Chondrocyte (in vitro differentiated cells): ENCODE measurements at regions not wholly inside any gene's neighbourhood (a gene's known extent, or its start where the extent isn't known, plus 50 kb on each side); places are given as distances from the start of the nearest gene placed in this dataset.
A peak's percentile ranks its signal among the peaks of the same experiment; 100 is the strongest.

Experiments used
- DNase-seq: peaks from one replicate; pipeline ENCODE4 v3.0.0; 2021; ENCODE audit warnings: mixed read lengths, low spot score
- H3K27ac Mint-ChIP-seq: one replicate; pipeline ENCODE4 v1.8.0; 2021; ENCODE audit warnings: mild to moderate bottlenecking, moderate library complexity, mixed read lengths; ENCODE audit not compliant: unreplicated experiment
- H3K27me3 Mint-ChIP-seq: 2 replicates; pipeline ENCODE4 v1.8.0; 2021; ENCODE audit warnings: low read depth, mixed read lengths
- H3K36me3 Mint-ChIP-seq: 2 replicates; pipeline ENCODE4 v1.8.0; 2021; ENCODE audit warnings: low read depth, mixed read lengths
- H3K4me1 Mint-ChIP-seq: 2 replicates; pipeline ENCODE4 v1.8.0; 2021; ENCODE audit warnings: low read depth, mild to moderate bottlenecking, mixed read lengths
- H3K4me3 Mint-ChIP-seq: one replicate; pipeline ENCODE4 v1.8.0; 2021; ENCODE audit warnings: mild to moderate bottlenecking, moderate library complexity, mixed read lengths; ENCODE audit not compliant: unreplicated experiment
- H3K9me3 Mint-ChIP-seq: 2 replicates; pipeline ENCODE4 v1.8.0; 2021; ENCODE audit warnings: low read depth, mixed read lengths
- TF ChIP-seq, protein P1 (sequence below): fragments of 200-600 bp; sonication (generic); IDR thresholded peaks from 2 replicates; pipeline ENCODE4 v1.5.0; 2021; ENCODE audit warnings: antibody characterized with exemption, mild to moderate bottlenecking, moderate library complexity

DNA sequence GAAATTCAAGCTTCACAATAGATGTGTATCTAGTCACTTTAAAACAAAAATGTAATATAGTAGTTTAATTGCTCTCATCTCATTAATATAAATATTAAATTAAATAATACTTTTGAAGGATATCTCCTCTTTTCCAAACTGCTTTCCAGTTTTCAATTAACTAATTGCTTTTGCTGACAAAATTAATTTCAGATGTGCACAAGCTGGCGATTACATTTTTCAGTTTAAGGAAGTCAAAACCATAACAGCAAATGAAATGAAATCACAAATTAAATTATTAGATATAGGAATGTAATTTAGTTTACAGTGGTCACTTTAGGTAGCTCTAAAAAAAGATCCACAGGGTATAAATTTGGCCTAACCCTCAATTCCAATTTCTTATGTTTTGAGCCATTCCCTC is 362.1 kb downstream of the SLC6A15 start:
- no peaks in the 10 kb centered on the region for H3K27me3 Mint-ChIP-seq
- H3K27ac Mint-ChIP-seq: no peak overlapping the region
- no peaks in the 10 kb centered on the region for H3K36me3 Mint-ChIP-seq
- peaks cover 5% of the 10 kb centered on the region for H3K9me3 Mint-ChIP-seq
- TF ChIP-seq, protein P1, sequence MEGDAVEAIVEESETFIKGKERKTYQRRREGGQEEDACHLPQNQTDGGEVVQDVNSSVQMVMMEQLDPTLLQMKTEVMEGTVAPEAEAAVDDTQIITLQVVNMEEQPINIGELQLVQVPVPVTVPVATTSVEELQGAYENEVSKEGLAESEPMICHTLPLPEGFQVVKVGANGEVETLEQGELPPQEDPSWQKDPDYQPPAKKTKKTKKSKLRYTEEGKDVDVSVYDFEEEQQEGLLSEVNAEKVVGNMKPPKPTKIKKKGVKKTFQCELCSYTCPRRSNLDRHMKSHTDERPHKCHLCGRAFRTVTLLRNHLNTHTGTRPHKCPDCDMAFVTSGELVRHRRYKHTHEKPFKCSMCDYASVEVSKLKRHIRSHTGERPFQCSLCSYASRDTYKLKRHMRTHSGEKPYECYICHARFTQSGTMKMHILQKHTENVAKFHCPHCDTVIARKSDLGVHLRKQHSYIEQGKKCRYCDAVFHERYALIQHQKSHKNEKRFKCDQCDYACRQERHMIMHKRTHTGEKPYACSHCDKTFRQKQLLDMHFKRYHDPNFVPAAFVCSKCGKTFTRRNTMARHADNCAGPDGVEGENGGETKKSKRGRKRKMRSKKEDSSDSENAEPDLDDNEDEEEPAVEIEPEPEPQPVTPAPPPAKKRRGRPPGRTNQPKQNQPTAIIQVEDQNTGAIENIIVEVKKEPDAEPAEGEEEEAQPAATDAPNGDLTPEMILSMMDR: no peak
- no peaks in the 10 kb centered on the region for H3K4me1 Mint-ChIP-seq
- DNase-seq: no peak
- H3K4me3 Mint-ChIP-seq: no peak overlapping the region

DNA sequence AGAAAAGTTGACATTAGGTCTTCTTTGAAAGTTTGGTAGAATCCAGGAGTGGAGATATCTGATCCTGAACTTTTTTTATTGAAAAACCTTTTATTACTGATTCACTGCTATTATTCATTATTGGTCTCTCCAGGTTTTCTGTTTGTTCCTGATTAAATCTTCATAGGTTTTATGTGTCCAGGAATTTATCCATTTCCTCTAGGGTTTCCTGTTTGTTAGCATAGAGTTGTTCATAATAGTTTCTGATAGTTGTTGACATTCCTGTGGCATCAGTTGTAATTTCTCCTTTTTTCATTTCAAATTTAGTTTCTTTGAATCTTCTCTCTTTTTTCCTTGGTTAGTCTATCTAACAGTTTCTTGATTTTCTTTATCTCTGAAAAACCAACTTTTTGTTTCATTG is 370.3 kb downstream of the SLC6A15 start:
- Mint-ChIP-seq H3K27me3 (no peaks in the 10 kb centered on the region), H3K27ac (no peak overlapping the region), H3K9me3 (peaks cover 5% of the 10 kb centered on the region), H3K4me3 (no peak overlapping the region), H3K36me3 (no peaks in the 10 kb centered on the region), H3K4me1 (no peaks in the 10 kb centered on the region)
- TF ChIP-seq, protein P1: no peak
- no peak for DNase-seq

DNA sequence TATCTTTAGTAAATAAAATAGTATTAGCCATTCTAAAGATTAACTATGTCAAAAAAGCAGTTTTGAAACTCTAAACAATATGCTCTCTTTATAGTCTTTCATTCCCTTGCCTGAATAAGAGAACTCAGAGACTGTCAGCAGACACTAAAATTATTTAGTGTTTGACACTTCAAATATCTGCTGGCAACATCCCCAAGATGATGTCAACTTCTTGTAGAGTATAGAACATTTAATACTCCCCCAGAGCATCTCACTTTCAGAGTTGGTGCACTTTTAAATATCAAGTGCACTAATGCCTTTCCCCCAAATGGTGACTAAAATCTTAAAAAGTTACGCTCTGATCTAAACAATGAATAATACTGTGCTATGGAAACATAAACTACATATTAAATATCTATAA is 374.9 kb downstream of the SLC6A15 start:
- no peak for DNase-seq
- H3K9me3 Mint-ChIP-seq: no peaks in the 10 kb centered on the region
- no peak overlapping the region for H3K4me3 Mint-ChIP-seq

DNA sequence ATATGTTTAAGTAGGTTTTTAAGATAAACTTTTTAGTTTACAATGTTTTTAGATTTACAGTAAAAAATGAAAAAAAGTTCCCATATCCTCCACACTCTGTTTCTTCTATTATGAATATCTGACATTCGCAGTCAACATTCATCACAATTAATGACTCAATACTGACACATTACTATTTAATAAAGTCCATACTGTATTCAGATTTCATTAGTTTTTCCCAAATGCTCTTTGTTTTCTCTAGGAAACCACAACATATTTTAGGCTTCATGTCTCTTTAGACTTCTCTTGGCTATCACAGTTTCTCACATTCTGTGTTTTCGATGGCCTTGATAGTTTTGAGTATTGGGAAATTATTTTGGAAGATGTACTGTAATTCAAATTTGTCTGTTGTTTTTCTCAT is 399.8 kb downstream of the SLC6A15 start:
- H3K4me3 Mint-ChIP-seq: no peak overlapping the region

More for the DNA sequence above, 374.9 kb downstream of the SLC6A15 start:
- H3K36me3 Mint-ChIP-seq: no peaks in the 10 kb centered on the region
- no peaks in the 10 kb centered on the region for H3K27me3 Mint-ChIP-seq
- no peak overlapping the region for H3K27ac Mint-ChIP-seq
- no peaks in the 10 kb centered on the region for H3K4me1 Mint-ChIP-seq
- TF ChIP-seq, protein P1: no peak

DNA sequence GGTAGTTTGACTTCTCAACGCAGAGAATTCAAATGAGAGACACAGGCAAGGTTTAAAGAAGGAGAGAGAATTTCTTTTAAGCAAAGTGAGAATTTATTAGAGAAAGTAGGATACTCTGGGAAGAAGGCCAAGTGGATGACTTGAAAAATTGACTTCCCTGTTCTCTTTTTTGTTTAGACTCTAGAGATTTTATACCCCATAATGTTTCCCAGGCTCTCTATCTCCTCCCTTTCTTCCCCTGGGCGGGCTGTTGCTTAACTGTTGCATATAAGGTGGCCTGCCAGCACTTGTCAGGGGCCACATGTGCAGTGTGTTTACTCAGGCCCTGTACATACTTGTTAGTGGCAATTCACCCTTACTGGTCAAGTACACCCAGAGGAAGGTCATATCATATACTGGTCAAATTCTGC is 403.7 kb downstream of the SLC6A15 start:
- Mint-ChIP-seq H3K9me3 (no peaks in the 10 kb centered on the region), H3K27ac (peak overlapping the region; percentile 32), H3K4me3 (no peak overlapping the region), H3K4me1 (peaks cover 13% of the 10 kb centered on the region), H3K36me3 (peaks cover 1% of the 10 kb centered on the region), H3K27me3 (no peaks in the 10 kb centered on the region)
- DNase-seq: peak; percentile 44
- TF ChIP-seq, protein P1: no peak

More for the DNA sequence above, 399.8 kb downstream of the SLC6A15 start:
- DNase-seq: no peak
- Mint-ChIP-seq H3K4me1 (peaks cover 13% of the 10 kb centered on the region), H3K9me3 (no peaks in the 10 kb centered on the region), H3K27ac (no peak overlapping the region), H3K36me3 (no peaks in the 10 kb centered on the region), H3K27me3 (peaks cover 2% of the 10 kb centered on the region)
- TF ChIP-seq, protein P1: no peak
